H1 (cell line): ENCODE measurements at regions not wholly inside any gene's neighbourhood (a gene's known extent, or its start where the extent isn't known, plus 50 kb on each side); places are given as distances from the start of the nearest gene placed in this dataset.

Experiments
- TF ChIP-seq, protein P1 (sequence below): fragments of 300-600 bp; sonication (generic); IDR thresholded peaks from 2 replicates; pipeline ENCODE4 v1.7.1; 2012; ENCODE audit warnings: low read length, moderate library complexity, mild to moderate bottlenecking, inconsistent platforms; ENCODE audit not compliant: insufficient replicate concordance

GRCh38 chr1:235017191-235017590 is 111.4 kb downstream of the TOMM20 start (continued):
- TF ChIP-seq, protein P1, sequence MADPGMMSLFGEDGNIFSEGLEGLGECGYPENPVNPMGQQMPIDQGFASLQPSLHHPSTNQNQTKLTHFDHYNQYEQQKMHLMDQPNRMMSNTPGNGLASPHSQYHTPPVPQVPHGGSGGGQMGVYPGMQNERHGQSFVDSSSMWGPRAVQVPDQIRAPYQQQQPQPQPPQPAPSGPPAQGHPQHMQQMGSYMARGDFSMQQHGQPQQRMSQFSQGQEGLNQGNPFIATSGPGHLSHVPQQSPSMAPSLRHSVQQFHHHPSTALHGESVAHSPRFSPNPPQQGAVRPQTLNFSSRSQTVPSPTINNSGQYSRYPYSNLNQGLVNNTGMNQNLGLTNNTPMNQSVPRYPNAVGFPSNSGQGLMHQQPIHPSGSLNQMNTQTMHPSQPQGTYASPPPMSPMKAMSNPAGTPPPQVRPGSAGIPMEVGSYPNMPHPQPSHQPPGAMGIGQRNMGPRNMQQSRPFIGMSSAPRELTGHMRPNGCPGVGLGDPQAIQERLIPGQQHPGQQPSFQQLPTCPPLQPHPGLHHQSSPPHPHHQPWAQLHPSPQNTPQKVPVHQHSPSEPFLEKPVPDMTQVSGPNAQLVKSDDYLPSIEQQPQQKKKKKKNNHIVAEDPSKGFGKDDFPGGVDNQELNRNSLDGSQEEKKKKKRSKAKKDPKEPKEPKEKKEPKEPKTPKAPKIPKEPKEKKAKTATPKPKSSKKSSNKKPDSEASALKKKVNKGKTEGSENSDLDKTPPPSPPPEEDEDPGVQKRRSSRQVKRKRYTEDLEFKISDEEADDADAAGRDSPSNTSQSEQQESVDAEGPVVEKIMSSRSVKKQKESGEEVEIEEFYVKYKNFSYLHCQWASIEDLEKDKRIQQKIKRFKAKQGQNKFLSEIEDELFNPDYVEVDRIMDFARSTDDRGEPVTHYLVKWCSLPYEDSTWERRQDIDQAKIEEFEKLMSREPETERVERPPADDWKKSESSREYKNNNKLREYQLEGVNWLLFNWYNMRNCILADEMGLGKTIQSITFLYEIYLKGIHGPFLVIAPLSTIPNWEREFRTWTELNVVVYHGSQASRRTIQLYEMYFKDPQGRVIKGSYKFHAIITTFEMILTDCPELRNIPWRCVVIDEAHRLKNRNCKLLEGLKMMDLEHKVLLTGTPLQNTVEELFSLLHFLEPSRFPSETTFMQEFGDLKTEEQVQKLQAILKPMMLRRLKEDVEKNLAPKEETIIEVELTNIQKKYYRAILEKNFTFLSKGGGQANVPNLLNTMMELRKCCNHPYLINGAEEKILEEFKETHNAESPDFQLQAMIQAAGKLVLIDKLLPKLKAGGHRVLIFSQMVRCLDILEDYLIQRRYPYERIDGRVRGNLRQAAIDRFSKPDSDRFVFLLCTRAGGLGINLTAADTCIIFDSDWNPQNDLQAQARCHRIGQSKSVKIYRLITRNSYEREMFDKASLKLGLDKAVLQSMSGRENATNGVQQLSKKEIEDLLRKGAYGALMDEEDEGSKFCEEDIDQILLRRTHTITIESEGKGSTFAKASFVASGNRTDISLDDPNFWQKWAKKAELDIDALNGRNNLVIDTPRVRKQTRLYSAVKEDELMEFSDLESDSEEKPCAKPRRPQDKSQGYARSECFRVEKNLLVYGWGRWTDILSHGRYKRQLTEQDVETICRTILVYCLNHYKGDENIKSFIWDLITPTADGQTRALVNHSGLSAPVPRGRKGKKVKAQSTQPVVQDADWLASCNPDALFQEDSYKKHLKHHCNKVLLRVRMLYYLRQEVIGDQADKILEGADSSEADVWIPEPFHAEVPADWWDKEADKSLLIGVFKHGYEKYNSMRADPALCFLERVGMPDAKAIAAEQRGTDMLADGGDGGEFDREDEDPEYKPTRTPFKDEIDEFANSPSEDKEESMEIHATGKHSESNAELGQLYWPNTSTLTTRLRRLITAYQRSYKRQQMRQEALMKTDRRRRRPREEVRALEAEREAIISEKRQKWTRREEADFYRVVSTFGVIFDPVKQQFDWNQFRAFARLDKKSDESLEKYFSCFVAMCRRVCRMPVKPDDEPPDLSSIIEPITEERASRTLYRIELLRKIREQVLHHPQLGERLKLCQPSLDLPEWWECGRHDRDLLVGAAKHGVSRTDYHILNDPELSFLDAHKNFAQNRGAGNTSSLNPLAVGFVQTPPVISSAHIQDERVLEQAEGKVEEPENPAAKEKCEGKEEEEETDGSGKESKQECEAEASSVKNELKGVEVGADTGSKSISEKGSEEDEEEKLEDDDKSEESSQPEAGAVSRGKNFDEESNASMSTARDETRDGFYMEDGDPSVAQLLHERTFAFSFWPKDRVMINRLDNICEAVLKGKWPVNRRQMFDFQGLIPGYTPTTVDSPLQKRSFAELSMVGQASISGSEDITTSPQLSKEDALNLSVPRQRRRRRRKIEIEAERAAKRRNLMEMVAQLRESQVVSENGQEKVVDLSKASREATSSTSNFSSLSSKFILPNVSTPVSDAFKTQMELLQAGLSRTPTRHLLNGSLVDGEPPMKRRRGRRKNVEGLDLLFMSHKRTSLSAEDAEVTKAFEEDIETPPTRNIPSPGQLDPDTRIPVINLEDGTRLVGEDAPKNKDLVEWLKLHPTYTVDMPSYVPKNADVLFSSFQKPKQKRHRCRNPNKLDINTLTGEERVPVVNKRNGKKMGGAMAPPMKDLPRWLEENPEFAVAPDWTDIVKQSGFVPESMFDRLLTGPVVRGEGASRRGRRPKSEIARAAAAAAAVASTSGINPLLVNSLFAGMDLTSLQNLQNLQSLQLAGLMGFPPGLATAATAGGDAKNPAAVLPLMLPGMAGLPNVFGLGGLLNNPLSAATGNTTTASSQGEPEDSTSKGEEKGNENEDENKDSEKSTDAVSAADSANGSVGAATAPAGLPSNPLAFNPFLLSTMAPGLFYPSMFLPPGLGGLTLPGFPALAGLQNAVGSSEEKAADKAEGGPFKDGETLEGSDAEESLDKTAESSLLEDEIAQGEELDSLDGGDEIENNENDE: no peak
